ENCODE measurements at regions not wholly inside any gene's neighbourhood (a gene's known extent, or its start where the extent isn't known, plus 50 kb on each side); places are given as distances from the start of the nearest gene placed in this dataset.

GRCh38 chr10:129365767-129366402 lies 101.2 kb upstream of the MGMT start:
- no peak for DNase-seq

GRCh38 chr10:129366450-129366849 lies 100.6 kb upstream of the MGMT start:
- no peak for DNase-seq

DNA sequence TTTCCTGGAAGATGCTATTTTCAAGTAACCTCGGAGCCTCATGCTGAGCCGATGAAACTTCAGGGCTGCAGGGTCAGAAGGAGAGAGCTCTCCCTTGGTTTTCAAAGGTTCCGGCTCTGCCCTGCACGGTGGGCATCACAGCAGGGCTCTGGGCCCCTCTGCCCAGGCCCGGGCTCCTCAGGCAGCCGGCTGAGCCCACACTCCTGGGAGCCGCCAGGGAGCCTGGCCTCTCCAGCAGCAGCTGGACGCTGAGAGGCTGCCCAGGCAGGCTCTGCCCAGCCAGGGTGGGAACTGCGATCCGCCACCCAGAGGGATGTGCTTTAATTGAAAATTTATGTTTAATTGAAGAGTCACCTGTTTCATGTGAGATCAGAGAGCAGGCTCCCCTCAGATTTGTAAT lies 97.5 kb upstream of the MGMT start:
- DNase-seq: no peak

- no peak for DNase-seq
Measured at GRCh38 chr10:129371541-129371940, 95.5 kb upstream of the MGMT start.

- DNase-seq: no peak
Measured at GRCh38 chr10:129372172-129372571, 94.9 kb upstream of the MGMT start.

- DNase-seq: no peak
Measured at GRCh38 chr10:129373231-129373630, 93.8 kb upstream of the MGMT start.

GRCh38 chr10:129373718-129374117 lies 93.3 kb upstream of the MGMT start:
- DNase-seq: no peak

DNA sequence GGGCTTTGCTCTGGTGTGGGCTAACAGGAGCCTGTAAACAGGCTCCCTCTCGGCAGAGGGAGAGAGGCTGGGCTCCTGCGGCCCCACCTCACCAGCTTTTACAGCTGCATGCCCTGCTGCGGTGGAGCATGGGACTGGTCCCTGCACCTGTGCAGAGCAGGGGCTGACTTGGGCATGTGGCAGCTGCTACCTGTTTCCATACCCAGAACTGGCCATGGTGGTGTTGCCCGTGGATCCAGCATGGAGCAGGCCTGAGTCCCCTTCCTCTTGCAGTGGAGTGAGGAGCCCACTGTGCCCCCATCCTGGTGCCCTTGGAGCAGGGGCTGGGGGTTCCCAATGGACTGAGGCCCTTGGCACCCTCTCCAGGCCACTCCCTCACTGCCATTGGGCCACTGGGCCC lies 91.9 kb upstream of the MGMT start:
- no peak for DNase-seq

- no peak for DNase-seq
Measured at GRCh38 chr10:129375912-129376311, 91.1 kb upstream of the MGMT start.

GRCh38 chr10:129380279-129380678 lies 86.8 kb upstream of the MGMT start:
- no peak for DNase-seq

- no peak for DNase-seq
Measured at GRCh38 chr10:129381741-129382140, 85.3 kb upstream of the MGMT start.

GRCh38 chr10:129382401-129382800 lies 84.6 kb upstream of the MGMT start:
- DNase-seq: no peak

DNA sequence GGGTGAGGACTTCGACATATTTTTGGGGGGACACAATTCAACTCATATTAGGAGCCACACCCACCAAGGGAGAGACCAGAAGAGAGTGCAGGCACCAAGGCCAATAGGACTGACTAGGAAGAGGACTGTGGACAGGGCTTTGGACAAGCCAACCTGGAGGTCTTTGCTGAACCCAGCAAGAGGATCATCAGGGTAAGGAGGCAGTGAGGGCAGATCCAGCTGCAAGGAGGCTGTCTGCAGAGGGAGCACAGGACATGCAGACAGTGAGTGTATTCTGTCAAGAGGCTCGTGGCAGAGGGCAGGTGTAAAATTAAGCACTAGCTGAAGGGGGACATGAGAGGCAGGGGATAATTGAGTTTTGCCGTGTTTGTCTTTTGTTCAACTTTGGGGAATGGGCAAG lies 83.4 kb upstream of the MGMT start:
- DNase-seq: no peak

DNA sequence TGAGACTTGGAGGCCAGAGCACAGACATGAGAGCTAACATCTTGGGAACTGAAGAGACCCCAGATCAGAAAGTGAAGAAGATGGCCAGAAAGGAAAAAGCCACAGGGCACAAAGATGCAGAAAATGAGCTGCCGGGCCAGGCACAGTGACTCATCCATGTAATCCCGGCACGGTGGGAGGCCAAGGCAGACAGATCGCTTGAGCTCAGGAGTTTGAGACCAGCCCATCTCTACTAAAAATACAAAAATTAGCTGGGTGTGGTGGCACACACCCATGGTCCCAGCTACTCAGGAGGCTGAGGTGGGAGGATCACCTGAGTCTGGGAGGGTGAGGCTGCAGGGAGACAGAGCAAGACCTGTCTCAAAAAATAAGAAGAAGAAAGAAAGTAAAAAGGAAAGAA lies 81.4 kb upstream of the MGMT start:
- DNase-seq: no peak

DNA sequence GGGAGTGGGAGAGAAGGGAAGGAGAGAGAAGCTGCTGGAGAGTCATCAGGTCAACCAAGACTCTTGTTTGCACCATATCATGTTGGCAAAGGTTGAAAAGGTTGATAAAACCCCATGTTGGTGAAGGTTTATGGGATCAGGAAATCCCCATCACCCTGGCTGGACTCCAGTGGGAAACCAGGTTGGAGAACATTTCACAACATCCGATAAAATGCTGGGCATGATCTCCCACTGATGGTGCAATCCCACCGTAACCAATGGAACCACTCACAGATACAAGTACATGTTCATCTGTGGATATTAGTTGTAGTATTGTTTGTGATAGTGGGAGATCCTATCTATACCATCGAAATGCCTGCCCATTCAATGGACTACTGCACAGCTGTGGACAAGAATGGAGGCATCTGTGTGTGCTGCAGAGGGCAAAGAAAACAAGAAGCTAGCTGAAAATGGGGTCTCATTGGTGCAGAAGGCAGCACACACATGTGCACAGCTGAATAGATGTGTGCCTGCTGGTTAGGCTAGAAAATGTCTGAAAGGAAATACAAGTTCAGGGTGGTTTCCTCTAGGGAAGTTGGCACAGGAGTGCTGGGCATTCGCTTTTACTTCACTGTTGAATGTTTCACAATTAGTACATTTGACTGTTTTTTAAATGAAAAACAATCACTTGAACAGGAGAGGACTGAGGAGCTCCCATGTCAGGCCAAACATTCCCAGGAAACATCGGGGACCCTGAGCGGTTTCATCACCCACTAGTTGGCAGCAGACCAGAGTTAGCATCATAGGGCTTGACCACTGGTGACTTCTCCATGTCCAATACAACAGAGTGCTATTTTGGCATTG lies 80.4 kb upstream of the MGMT start:
- DNase-seq: no peak

DNA sequence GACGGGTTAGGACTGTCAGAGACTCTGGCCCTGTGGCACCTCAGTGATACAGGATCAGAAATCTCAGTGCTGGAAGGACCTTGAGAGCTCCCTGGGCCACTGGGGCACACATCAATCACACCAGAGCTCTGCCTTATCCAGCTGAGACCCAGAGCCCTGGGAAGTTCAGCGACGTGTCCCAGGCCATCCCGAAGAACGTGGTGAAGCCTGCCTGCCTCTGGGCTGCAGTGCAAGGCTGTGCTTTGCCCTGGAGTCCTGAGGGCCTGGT lies 79.8 kb upstream of the MGMT start:
- no peak for DNase-seq

DNA sequence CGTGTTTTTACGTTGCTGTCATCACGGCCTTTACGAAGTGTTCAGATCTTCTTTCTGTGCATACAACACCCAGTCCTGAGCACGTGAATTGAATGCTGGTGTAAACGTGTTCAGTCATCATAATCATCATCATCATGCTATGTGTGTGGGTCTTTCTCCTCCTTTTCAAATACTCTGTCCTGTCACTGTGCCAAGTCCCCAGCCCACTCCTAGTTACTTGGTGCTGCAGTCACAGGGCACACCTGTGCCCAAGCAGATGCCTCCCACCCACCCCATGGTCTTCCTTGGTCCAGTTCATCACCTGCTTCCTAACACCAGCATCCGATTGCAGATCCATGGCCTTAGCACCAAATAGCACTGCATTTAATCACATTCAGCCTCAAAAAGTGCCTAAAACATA lies 78.6 kb upstream of the MGMT start:
- no peak for DNase-seq

- DNase-seq: no peak
Measured at GRCh38 chr10:129389194-129389593, 77.8 kb upstream of the MGMT start.

GRCh38 chr10:129390147-129390546 lies 76.9 kb upstream of the MGMT start:
- no peak for DNase-seq

GRCh38 chr10:129390726-129391125 lies 76.3 kb upstream of the MGMT start:
- no peak for DNase-seq

DNA sequence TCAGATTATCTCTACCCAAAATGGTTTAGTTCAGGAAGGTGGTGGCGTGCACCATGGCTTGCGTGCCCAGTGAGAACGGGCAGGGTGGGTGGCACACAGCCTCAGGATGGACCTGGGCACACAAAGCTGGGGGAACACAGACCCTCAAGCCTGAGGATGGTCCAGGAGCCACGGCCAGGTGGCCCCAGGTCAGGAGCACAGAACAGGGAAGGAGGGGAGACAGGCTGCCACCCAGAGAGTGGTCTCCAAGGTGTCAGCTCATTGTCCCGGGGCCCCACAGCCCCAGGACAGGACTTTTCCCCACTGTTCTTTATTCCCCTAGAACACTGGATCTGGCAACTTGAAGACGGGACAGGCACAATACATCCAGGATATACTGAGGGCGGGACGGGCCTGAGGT lies 75.6 kb upstream of the MGMT start:
- no peak for DNase-seq

DNA sequence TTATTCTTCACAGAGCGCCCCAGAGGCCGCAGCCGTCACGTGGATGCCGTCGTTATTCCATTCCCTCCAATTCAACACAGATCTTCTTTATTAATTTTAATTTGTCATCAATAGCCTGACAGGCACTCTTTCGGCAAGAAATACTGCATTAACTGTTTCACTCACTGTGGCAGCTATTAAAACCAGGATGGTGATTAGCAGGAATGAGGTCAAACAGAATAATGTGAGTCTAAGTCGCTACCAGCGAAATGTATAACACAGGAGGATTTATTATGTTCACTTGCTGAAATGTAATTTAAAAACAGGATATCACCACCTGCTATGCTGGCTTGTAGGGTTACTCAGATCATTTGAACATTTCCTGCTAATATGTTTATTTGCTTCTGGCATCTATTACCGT lies 74.2 kb upstream of the MGMT start:
- DNase-seq: no peak

DNA sequence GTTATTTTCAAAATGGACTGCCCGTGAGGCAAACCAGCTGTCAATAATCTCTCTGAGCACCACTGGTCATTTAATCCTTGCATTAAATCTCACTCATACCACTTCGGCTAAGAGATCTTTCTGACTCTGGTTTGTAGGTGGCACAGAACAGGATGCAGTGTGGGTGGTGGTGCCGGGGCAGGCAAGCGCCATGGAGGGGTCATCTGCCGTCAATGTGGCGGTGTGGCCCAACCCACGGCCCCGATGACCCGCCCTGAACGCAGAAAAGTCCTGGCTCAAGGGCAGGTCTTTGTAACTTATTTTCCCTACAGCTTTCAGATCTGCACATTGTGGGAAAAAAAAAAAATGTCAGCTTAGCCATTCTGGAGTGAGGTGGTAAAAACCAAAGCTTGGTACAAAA lies 73.2 kb upstream of the MGMT start:
- no peak for DNase-seq

- DNase-seq: no peak
Measured at GRCh38 chr10:129394518-129395328, 72.3 kb upstream of the MGMT start.

All from stimulated activated CD4-positive, alpha-beta T cell treated with anti-CD3 and anti-CD28 coated beads, Interleukin-4, amount 100 ng/mL, for 1 hour (primary cell).